Astrocyte of the spinal cord (primary cell): ENCODE measurements at regions not wholly inside any gene's neighbourhood (a gene's known extent, or its start where the extent isn't known, plus 50 kb on each side); places are given as distances from the start of the nearest gene placed in this dataset.

Source experiments
- DNase-seq: peaks from one replicate; pipeline ENCODE4 v3.0.0; 2011; ENCODE audit warnings: low read depth, low spot score
- H3K4me3 ChIP-seq: 2 replicates; pipeline ENCODE4 v1.5.1; 2011; ENCODE audit warnings: low read depth, mild to moderate bottlenecking, low read length, moderate library complexity
- CTCF ChIP-seq: IDR thresholded peaks from 2 replicates; pipeline ENCODE4 v1.5.1; 2012; ENCODE audit warnings: low read depth, mild to moderate bottlenecking, low read length, inconsistent platforms
- in situ Hi-C: cut with HindIII; loops from 2 replicates; pipeline ENCODE4 v1.10.0; 2017; ENCODE audit warnings: low sequenced_read_pairs

- TF ChIP-seq CTCF = no peak
- H3K4me3 ChIP-seq = no peak overlapping the region
- DNase-seq = no peak
- in situ Hi-C loops = no loop called here
Measured at GRCh38 chr7:67614843-67615242, 618.2 kb downstream of the TYW1 start.

- H3K4me3 ChIP-seq = no peak overlapping the region
- TF ChIP-seq CTCF = no peak
- DNase-seq = no peak
- in situ Hi-C loops = no loop called here
Measured at GRCh38 chr7:67616517-67616916, 619.9 kb downstream of the TYW1 start.

GRCh38 chr7:67618556-67619162 is 622.0 kb downstream of the TYW1 start:
- in situ Hi-C loops = no loop called here
- H3K4me3 ChIP-seq = no peak overlapping the region
- DNase-seq = no peak
- TF ChIP-seq CTCF = no peak

- no peak overlapping the region for H3K4me3 ChIP-seq
- in situ Hi-C loops = no loop called here
- no peak for TF ChIP-seq CTCF
- no peak for DNase-seq
Measured at GRCh38 chr7:67619175-67619574, 622.5 kb downstream of the TYW1 start.

- no peak for TF ChIP-seq CTCF
- no peak for DNase-seq
- in situ Hi-C loops = no loop called here
- H3K4me3 ChIP-seq = no peak overlapping the region
Measured at GRCh38 chr7:67620216-67620933, 623.7 kb downstream of the TYW1 start.

GRCh38 chr7:67621704-67622103 is 625.1 kb downstream of the TYW1 start:
- no peak overlapping the region for H3K4me3 ChIP-seq
- no peak for TF ChIP-seq CTCF
- in situ Hi-C loops = no loop called here
- no peak for DNase-seq
